HL-60 (cell line): ENCODE measurements at regions not wholly inside any gene's neighbourhood (a gene's known extent, or its start where the extent isn't known, plus 50 kb on each side); places are given as distances from the start of the nearest gene placed in this dataset.

Source experiments
- DNase-seq, 2 experiments: peaks; one replicate each; pipeline ENCODE4 v3.0.0-alpha.2; 2010 to 2020; ENCODE audit warnings: low read depth in 1 of 2, low spot score in 1 of 2
- H3K27ac ChIP-seq: fragments of 250-450 bp; sonication (Bioruptor Pico); replicated peaks from 2 replicates; pipeline ENCODE4 v1.5.1; 2020; ENCODE audit warnings: mild to moderate bottlenecking, moderate library complexity
- H3K27me3 ChIP-seq: fragments of 250-450 bp; sonication (Bioruptor Pico); 2 replicates; pipeline ENCODE4 v1.5.1; 2021; ENCODE audit warnings: mild to moderate bottlenecking, moderate library complexity; ENCODE audit not compliant: insufficient read depth, poor library complexity, severe bottlenecking
- H3K4me3 ChIP-seq: replicated peaks from 2 replicates; pipeline ENCODE4 v1.5.1; 2011; ENCODE audit warnings: mild to moderate bottlenecking, control low read depth, low read length; ENCODE audit not compliant: insufficient read depth
- GABPA ChIP-seq: IDR thresholded peaks from 2 replicates; pipeline ENCODE4 v1.6.1; 2012; ENCODE audit warnings: low read depth
- POLR2AphosphoS5 ChIP-seq: IDR thresholded peaks from 2 replicates; pipeline ENCODE4 v1.6.1; 2012; ENCODE audit warnings: low read depth
- REST ChIP-seq: IDR thresholded peaks from 2 replicates; pipeline ENCODE4 v1.6.1; 2012; ENCODE audit warnings: low read depth; ENCODE audit not compliant: insufficient replicate concordance
- SPI1 ChIP-seq: IDR thresholded peaks from 2 replicates; pipeline ENCODE4 v1.6.1; 2012; ENCODE audit warnings: low read depth, mild to moderate bottlenecking, borderline replicate concordance
- TF ChIP-seq, protein P1 (sequence below): IDR thresholded peaks from one replicate; pipeline ENCODE4 v1.5.1; 2011; ENCODE audit warnings: low read length, control low read depth, inconsistent platforms; ENCODE audit not compliant: insufficient read depth

GRCh38 chr6:131357501-131357900 lies 215.5 kb upstream of the ARG1 start:
- Histone ChIP-seq H3K27ac (no peak overlapping the region), H3K27me3 (no peaks in the 10 kb centered on the region), H3K4me3 (no peak overlapping the region)
- no peak for DNase-seq
- TF ChIP-seq REST (no peak), POLR2AphosphoS5 (no peak), GABPA (no peak), SPI1 (no peak)
- TF ChIP-seq, protein P1, sequence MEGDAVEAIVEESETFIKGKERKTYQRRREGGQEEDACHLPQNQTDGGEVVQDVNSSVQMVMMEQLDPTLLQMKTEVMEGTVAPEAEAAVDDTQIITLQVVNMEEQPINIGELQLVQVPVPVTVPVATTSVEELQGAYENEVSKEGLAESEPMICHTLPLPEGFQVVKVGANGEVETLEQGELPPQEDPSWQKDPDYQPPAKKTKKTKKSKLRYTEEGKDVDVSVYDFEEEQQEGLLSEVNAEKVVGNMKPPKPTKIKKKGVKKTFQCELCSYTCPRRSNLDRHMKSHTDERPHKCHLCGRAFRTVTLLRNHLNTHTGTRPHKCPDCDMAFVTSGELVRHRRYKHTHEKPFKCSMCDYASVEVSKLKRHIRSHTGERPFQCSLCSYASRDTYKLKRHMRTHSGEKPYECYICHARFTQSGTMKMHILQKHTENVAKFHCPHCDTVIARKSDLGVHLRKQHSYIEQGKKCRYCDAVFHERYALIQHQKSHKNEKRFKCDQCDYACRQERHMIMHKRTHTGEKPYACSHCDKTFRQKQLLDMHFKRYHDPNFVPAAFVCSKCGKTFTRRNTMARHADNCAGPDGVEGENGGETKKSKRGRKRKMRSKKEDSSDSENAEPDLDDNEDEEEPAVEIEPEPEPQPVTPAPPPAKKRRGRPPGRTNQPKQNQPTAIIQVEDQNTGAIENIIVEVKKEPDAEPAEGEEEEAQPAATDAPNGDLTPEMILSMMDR: no peak

DNA sequence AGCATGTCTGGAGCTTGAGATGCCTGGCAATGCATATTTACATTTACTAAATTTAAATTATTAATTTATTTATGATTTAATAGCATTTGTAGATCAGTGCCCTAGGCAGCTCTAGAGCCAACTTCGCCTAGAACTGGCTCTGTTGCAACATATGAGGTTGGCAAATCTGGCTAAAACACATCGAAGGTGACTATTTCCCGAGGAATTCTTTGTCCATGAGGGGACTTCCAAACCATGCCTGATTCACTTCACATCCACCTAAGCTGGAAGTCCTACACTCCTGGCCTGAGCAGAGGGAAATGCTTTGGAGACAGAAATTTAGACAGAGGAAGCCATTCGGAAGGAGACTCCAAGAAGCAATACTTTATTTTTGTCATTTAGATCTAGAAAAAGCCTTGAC lies 211.0 kb upstream of the ARG1 start:
- H3K27me3 ChIP-seq: no peaks in the 10 kb centered on the region
- TF ChIP-seq REST: no peak
- TF ChIP-seq POLR2AphosphoS5: no peak
- TF ChIP-seq, protein P1: no peak
- TF ChIP-seq GABPA: no peak
- no peak overlapping the region for H3K27ac ChIP-seq
- no peak overlapping the region for H3K4me3 ChIP-seq
- DNase-seq: no peak

DNA sequence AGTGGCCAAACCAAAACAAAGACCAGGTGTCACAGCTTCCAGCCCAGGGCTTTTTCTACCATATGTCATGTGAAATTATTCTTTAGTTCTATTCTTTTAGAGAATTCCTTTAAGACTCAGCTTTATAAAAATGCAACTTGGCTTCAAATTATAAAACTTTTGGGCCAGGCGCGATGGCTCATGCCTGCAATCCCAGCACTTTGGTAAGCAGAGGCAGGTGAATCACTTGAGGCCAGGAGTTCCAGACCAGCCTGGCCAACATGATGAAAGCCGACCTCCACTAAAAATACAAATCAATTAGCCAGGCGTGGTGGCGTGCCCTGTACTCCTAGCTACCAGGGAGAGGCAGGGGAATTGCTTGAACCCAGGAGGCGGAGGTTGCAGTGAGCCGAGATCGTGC lies 210.3 kb upstream of the ARG1 start:
- no peak overlapping the region for H3K27ac ChIP-seq
- H3K27me3 ChIP-seq: no peaks in the 10 kb centered on the region
- no peak overlapping the region for H3K4me3 ChIP-seq
- no peak for TF ChIP-seq POLR2AphosphoS5
- no peak for TF ChIP-seq GABPA
- no peak for TF ChIP-seq SPI1
- TF ChIP-seq, protein P1: no peak
- no peak for TF ChIP-seq REST
- no peak for DNase-seq
